Panc1 (cell line): ENCODE measurements at regions not wholly inside any gene's neighbourhood (a gene's known extent, or its start where the extent isn't known, plus 50 kb on each side); places are given as distances from the start of the nearest gene placed in this dataset.

Experiments
- SIN3A ChIP-seq: IDR thresholded peaks from 2 replicates; pipeline ENCODE4 v1.6.1; 2012; ENCODE audit warnings: low read depth, mild to moderate bottlenecking, low read length, moderate library complexity, borderline replicate concordance; ENCODE audit not compliant: insufficient read depth
- TCF7L2 ChIP-seq: IDR thresholded peaks from 2 replicates; pipeline ENCODE4 v1.6.1; 2011; ENCODE audit warnings: mild to moderate bottlenecking, low read depth, low read length, inconsistent platforms
- TF ChIP-seq, protein P1 (sequence below): fragments of 450-650 bp; IDR thresholded peaks from 2 replicates; pipeline ENCODE4 v1.5.1; 2017; ENCODE audit warnings: mild to moderate bottlenecking
- TF ChIP-seq, protein P2 (sequence below), 2 experiments: IDR thresholded peaks; 2 replicates each; pipeline ENCODE4 v1.6.1; 2011 to 2012; ENCODE audit warnings: low read depth in 2 of 2, control low read depth in 1 of 2, low read length in 1 of 2, mild to moderate bottlenecking in 1 of 2, moderate library complexity in 1 of 2; ENCODE audit not compliant: insufficient read depth in 1 of 2

DNA sequence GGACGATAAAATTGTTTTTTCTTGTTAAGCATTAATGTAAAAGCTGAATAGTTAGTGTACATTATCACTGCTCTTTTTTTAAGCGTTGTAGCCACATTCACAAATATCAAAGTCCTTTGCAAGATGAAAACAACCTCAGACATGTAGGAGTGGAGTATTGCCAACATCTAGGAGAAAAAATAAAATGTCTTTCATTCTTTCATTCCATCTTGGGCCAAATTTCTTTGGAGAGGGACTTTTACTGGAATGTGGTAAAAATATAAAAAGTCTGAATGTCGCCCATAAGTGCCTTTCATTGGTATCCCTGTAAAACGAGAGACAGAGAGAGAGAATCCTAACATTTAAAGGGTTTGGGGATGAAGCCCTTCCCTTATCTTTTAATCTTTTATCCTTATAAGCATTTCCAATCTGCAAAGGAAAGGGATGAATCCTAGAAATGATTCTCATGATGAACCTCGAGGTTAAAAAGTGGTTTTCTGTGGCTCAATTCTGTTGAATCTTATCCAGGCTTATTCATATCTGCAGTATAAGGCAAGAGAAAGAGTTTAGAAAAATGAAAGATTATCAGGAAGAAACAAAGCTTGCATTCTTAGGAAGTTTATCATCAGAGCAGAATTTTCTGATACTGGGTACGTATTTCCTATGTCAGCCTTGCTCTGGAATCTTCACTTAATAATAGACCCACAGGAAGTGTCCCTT, 1031.7 kb downstream of the MCTP2 start:
- TF ChIP-seq, protein P1, sequence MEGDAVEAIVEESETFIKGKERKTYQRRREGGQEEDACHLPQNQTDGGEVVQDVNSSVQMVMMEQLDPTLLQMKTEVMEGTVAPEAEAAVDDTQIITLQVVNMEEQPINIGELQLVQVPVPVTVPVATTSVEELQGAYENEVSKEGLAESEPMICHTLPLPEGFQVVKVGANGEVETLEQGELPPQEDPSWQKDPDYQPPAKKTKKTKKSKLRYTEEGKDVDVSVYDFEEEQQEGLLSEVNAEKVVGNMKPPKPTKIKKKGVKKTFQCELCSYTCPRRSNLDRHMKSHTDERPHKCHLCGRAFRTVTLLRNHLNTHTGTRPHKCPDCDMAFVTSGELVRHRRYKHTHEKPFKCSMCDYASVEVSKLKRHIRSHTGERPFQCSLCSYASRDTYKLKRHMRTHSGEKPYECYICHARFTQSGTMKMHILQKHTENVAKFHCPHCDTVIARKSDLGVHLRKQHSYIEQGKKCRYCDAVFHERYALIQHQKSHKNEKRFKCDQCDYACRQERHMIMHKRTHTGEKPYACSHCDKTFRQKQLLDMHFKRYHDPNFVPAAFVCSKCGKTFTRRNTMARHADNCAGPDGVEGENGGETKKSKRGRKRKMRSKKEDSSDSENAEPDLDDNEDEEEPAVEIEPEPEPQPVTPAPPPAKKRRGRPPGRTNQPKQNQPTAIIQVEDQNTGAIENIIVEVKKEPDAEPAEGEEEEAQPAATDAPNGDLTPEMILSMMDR, result no peak
- TF ChIP-seq SIN3A, result no peak
- TF ChIP-seq TCF7L2, result no peak
- TF ChIP-seq, protein P2, sequence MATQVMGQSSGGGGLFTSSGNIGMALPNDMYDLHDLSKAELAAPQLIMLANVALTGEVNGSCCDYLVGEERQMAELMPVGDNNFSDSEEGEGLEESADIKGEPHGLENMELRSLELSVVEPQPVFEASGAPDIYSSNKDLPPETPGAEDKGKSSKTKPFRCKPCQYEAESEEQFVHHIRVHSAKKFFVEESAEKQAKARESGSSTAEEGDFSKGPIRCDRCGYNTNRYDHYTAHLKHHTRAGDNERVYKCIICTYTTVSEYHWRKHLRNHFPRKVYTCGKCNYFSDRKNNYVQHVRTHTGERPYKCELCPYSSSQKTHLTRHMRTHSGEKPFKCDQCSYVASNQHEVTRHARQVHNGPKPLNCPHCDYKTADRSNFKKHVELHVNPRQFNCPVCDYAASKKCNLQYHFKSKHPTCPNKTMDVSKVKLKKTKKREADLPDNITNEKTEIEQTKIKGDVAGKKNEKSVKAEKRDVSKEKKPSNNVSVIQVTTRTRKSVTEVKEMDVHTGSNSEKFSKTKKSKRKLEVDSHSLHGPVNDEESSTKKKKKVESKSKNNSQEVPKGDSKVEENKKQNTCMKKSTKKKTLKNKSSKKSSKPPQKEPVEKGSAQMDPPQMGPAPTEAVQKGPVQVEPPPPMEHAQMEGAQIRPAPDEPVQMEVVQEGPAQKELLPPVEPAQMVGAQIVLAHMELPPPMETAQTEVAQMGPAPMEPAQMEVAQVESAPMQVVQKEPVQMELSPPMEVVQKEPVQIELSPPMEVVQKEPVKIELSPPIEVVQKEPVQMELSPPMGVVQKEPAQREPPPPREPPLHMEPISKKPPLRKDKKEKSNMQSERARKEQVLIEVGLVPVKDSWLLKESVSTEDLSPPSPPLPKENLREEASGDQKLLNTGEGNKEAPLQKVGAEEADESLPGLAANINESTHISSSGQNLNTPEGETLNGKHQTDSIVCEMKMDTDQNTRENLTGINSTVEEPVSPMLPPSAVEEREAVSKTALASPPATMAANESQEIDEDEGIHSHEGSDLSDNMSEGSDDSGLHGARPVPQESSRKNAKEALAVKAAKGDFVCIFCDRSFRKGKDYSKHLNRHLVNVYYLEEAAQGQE (IDR thresholded peaks at IDR 0.05; ENCODE audit: insufficient read depth in 1 of 2, low read depth in 2 of 2, low read length in 1 of 2), result no peak
